ENCODE measurements at regions not wholly inside any gene's neighbourhood (a gene's known extent, or its start where the extent isn't known, plus 50 kb on each side); places are given as distances from the start of the nearest gene placed in this dataset.

DNA sequence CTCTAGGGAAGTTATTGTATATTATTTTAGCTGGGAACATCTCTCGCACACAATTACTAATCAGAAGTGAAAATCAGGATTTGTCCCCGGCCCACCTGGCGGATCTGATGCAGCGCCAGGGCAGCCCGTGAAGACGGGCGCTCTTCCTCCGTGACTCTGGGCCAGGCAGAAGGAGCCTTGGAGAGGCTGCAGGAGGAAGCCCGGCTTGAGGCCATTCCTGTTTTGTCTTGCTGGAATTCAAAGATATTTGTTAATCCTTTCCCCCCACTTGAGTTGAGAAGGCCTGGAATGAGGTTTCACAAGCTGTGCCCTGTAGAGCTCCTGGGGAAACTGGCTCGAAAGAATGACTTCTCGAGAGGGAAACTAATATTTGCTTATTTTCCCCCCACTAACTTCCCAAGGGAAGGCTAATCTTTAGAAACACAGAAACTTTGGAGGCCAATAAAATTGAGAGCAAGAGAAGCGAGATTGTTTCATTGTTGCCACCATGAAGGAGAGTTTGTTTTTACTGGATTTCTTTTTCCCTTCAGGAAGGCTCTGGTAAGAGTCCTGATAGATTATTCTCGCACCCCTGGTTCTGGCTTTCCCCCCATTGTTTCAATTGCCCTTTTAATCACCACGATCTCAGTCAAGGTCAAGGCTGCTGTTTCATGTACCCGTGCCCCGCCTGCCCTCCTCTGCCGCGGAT is 92.8 kb upstream of the SEPTIN5 start:
- TF ChIP-seq, protein P1, sequence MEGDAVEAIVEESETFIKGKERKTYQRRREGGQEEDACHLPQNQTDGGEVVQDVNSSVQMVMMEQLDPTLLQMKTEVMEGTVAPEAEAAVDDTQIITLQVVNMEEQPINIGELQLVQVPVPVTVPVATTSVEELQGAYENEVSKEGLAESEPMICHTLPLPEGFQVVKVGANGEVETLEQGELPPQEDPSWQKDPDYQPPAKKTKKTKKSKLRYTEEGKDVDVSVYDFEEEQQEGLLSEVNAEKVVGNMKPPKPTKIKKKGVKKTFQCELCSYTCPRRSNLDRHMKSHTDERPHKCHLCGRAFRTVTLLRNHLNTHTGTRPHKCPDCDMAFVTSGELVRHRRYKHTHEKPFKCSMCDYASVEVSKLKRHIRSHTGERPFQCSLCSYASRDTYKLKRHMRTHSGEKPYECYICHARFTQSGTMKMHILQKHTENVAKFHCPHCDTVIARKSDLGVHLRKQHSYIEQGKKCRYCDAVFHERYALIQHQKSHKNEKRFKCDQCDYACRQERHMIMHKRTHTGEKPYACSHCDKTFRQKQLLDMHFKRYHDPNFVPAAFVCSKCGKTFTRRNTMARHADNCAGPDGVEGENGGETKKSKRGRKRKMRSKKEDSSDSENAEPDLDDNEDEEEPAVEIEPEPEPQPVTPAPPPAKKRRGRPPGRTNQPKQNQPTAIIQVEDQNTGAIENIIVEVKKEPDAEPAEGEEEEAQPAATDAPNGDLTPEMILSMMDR (IDR thresholded peaks at IDR 0.05), result no peak
- TF ChIP-seq, protein P2, sequence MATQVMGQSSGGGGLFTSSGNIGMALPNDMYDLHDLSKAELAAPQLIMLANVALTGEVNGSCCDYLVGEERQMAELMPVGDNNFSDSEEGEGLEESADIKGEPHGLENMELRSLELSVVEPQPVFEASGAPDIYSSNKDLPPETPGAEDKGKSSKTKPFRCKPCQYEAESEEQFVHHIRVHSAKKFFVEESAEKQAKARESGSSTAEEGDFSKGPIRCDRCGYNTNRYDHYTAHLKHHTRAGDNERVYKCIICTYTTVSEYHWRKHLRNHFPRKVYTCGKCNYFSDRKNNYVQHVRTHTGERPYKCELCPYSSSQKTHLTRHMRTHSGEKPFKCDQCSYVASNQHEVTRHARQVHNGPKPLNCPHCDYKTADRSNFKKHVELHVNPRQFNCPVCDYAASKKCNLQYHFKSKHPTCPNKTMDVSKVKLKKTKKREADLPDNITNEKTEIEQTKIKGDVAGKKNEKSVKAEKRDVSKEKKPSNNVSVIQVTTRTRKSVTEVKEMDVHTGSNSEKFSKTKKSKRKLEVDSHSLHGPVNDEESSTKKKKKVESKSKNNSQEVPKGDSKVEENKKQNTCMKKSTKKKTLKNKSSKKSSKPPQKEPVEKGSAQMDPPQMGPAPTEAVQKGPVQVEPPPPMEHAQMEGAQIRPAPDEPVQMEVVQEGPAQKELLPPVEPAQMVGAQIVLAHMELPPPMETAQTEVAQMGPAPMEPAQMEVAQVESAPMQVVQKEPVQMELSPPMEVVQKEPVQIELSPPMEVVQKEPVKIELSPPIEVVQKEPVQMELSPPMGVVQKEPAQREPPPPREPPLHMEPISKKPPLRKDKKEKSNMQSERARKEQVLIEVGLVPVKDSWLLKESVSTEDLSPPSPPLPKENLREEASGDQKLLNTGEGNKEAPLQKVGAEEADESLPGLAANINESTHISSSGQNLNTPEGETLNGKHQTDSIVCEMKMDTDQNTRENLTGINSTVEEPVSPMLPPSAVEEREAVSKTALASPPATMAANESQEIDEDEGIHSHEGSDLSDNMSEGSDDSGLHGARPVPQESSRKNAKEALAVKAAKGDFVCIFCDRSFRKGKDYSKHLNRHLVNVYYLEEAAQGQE (IDR thresholded peaks at IDR 0.05; ENCODE audit: insufficient read depth in 1 of 2, low read depth in 2 of 2, low read length in 1 of 2), result no peak
- TF ChIP-seq SIN3A (IDR thresholded peaks at IDR 0.05; ENCODE audit: borderline replicate concordance, insufficient read depth, low read depth, low read length), result no peak

Data from Panc1 (cell line).